ENCODE measurements at regions not wholly inside any gene's neighbourhood (a gene's known extent, or its start where the extent isn't known, plus 50 kb on each side); places are given as distances from the start of the nearest gene placed in this dataset.

DNA sequence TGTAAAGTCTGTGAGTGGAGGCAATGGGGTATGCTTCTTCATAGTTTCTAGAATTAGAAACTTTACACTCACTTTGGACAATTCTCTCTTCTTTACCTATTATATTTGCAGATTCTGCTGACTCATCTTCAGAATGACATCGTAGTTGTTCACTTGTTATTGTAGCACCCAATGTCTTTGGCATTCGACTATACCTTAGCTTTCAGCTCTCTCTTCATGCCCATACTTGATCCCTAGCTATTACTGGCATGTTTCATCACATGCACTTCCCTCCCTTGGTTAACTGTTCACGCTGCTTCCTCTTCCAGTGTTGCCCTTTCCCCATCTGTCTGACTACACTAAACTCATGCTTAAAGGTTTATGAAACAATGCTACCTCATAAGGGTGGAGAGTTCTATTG lies 298.1 kb upstream of the TCF21 start:
- H3K4me1 Mint-ChIP-seq (ENCODE audit: unreplicated experiment), result peaks cover 5% of the 10 kb centered on the region
- no peak overlapping the region for H3K4me3 Mint-ChIP-seq
- TF ChIP-seq, protein P1, sequence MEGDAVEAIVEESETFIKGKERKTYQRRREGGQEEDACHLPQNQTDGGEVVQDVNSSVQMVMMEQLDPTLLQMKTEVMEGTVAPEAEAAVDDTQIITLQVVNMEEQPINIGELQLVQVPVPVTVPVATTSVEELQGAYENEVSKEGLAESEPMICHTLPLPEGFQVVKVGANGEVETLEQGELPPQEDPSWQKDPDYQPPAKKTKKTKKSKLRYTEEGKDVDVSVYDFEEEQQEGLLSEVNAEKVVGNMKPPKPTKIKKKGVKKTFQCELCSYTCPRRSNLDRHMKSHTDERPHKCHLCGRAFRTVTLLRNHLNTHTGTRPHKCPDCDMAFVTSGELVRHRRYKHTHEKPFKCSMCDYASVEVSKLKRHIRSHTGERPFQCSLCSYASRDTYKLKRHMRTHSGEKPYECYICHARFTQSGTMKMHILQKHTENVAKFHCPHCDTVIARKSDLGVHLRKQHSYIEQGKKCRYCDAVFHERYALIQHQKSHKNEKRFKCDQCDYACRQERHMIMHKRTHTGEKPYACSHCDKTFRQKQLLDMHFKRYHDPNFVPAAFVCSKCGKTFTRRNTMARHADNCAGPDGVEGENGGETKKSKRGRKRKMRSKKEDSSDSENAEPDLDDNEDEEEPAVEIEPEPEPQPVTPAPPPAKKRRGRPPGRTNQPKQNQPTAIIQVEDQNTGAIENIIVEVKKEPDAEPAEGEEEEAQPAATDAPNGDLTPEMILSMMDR (conservative IDR thresholded peaks at IDR 0.05), result no peak
- H3K9me3 Mint-ChIP-seq, result no peaks in the 10 kb centered on the region
- DNase-seq (ENCODE audit: extremely low spot score, unreplicated experiment), result no peak
- H3K27me3 Mint-ChIP-seq, result no peaks in the 10 kb centered on the region
- H3K36me3 Mint-ChIP-seq, result no peaks in the 10 kb centered on the region
- H3K27ac Mint-ChIP-seq, result no peak overlapping the region

DNA sequence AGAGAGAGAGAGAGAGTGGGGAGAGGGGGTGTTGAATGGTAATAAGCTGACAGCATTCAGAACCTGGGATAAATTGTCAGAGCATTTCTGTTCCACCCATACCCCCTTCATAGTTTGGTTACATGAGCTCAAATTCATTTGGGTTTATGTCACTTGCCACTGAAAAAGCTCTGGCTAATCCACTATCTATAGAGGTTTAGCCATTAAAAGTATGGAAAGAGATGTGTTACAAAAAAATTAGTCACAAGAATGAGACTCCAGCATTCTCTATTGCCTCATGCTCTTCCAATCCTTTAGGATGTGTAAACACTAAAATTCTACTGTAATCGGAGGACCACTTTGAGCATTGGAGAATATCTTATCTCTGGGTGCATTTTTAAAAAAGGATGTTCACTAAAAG lies 297.6 kb upstream of the TCF21 start:
- Mint-ChIP-seq H3K27ac (no peak overlapping the region), H3K4me3 (no peak overlapping the region), H3K27me3 (no peaks in the 10 kb centered on the region), H3K36me3 (no peaks in the 10 kb centered on the region), H3K9me3 (no peaks in the 10 kb centered on the region), H3K4me1 (ENCODE audit: unreplicated experiment) (peaks cover 5% of the 10 kb centered on the region)
- DNase-seq (ENCODE audit: extremely low spot score, unreplicated experiment), result no peak
- TF ChIP-seq, protein P1 (conservative IDR thresholded peaks at IDR 0.05), result no peak

DNA sequence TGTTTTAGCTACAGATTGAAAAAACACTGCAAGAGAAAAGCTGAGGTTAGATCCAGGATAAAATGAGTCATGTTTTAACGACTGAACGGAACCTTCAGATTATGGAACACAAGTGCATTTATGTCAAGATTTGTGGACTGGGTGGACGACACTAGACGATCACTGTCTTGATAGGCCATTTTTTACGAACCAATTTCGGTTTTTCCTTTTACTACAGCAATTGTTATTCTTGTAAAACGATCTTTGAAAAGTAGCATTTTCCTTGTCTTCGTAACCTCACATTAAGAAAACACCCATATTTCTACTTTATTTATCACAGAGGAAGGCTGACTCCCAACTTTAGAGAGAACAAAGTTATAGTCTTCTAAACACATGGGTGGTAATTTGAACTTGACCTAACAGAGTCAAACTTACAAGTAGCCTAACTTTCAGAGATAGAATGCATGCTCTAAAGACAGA lies 294.2 kb upstream of the TCF21 start:
- H3K27me3 Mint-ChIP-seq, result no peaks in the 10 kb centered on the region
- H3K4me3 Mint-ChIP-seq, result no peak overlapping the region
- DNase-seq (ENCODE audit: extremely low spot score, unreplicated experiment), result no peak
- TF ChIP-seq, protein P1 (conservative IDR thresholded peaks at IDR 0.05), result no peak
- H3K36me3 Mint-ChIP-seq, result no peaks in the 10 kb centered on the region
- no peak overlapping the region for H3K27ac Mint-ChIP-seq
- no peaks in the 10 kb centered on the region for H3K4me1 Mint-ChIP-seq (ENCODE audit: unreplicated experiment)
- H3K9me3 Mint-ChIP-seq, result no peaks in the 10 kb centered on the region

DNA sequence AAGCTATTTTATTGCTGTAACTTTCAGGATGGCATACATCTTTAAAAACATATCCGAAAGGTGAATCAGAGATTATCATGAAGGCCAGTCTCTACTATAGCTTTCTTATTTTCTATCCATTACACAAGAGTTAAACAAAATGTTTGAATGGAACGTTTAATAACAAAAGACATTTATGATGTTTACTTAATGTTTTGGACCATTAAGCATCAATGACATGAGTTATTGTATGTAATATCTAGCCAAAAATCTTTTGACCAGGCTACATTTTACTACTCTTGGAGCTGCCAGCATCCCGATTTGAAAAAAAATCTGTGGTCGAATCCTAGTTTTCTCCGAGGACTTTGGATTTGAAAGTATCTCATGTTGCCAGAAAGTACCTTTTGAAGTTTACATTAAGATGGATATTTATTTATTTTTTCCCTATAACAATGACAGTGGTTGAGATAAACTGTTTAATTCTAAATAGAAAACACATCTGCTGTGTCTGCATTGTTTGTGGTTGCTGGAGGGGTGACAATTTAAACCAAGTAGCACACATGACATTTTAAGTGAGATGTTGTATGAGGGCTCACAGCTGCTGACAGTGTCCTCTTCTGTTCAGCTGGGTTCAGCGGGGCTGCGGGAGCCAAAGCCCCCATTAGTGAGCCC lies 293.7 kb upstream of the TCF21 start:
- TF ChIP-seq, protein P1 (conservative IDR thresholded peaks at IDR 0.05), result no peak
- Mint-ChIP-seq H3K4me3 (no peak overlapping the region), H3K4me1 (ENCODE audit: unreplicated experiment) (no peaks in the 10 kb centered on the region), H3K36me3 (no peaks in the 10 kb centered on the region), H3K27me3 (no peaks in the 10 kb centered on the region), H3K9me3 (no peaks in the 10 kb centered on the region), H3K27ac (no peak overlapping the region)
- DNase-seq (ENCODE audit: extremely low spot score, unreplicated experiment), result no peak

DNA sequence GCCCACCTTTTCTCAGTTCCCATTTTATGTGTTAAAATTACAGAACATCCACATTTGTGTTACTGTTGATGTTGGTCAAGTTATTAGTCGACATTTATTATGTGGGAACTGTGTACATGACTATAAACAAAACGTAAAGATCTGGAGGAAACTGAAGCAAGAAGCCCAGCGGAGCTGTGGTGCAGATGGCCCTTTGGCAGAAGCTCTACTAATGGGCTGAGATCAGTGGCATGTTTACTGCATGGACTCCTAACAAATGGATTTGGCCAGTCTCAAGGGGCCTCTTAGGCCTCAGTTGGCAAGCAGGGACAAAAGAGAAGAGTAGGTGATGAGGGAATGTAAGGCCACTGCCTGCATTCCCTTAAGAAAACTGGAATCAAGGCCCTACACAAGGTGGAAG lies 282.1 kb upstream of the TCF21 start:
- Mint-ChIP-seq H3K9me3 (no peaks in the 10 kb centered on the region), H3K4me1 (ENCODE audit: unreplicated experiment) (no peaks in the 10 kb centered on the region), H3K27ac (no peak overlapping the region), H3K27me3 (no peaks in the 10 kb centered on the region), H3K4me3 (no peak overlapping the region), H3K36me3 (no peaks in the 10 kb centered on the region)
- TF ChIP-seq, protein P1 (conservative IDR thresholded peaks at IDR 0.05), result no peak
- no peak for DNase-seq (ENCODE audit: extremely low spot score, unreplicated experiment)
